DOHH2 (cell line): ENCODE measurements at regions not wholly inside any gene's neighbourhood (a gene's known extent, or its start where the extent isn't known, plus 50 kb on each side); places are given as distances from the start of the nearest gene placed in this dataset.

Experiments used
- H3F3A ChIP-seq: fragments of 200-600 bp; sonication (generic), shearing (Covaris generic); 2 replicates; pipeline ENCODE4 v1.6.0; 2016; ENCODE audit warnings: antibody characterized with exemption, mild to moderate bottlenecking; ENCODE audit not compliant: control insufficient read depth, insufficient read depth
- H3K27ac ChIP-seq: fragments of 200-600 bp; sonication (generic); 2 replicates; pipeline ENCODE4 v1.5.1; 2014; ENCODE audit warnings: low read depth, mild to moderate bottlenecking, low read length, moderate library complexity
- H3K27me3 ChIP-seq: fragments of 200-600 bp; sonication (generic); 2 replicates; pipeline ENCODE4 v1.6.1; 2014; ENCODE audit warnings: mild to moderate bottlenecking, low read length, mixed read lengths; ENCODE audit not compliant: control insufficient read depth
- H3K36me3 ChIP-seq: fragments of 200-600 bp; sonication (generic); 2 replicates; pipeline ENCODE4 v1.6.1; 2014; ENCODE audit warnings: mild to moderate bottlenecking, low read length, moderate library complexity, mixed read lengths; ENCODE audit not compliant: control insufficient read depth
- H3K4me1 ChIP-seq: fragments of 200-600 bp; sonication (generic); 2 replicates; pipeline ENCODE4 v1.6.1; 2014; ENCODE audit warnings: mild to moderate bottlenecking, low read length, mixed read lengths; ENCODE audit not compliant: control insufficient read depth
- H3K4me2 ChIP-seq: fragments of 200-600 bp; sonication (generic); 2 replicates; pipeline ENCODE4 v1.6.0; 2014; ENCODE audit warnings: mild to moderate bottlenecking, low read length, moderate library complexity
- H3K4me3 ChIP-seq: fragments of 200-600 bp; sonication (generic); 2 replicates; pipeline ENCODE4 v1.5.1; 2014; ENCODE audit warnings: mild to moderate bottlenecking, low read length, mixed read lengths
- H3K79me2 ChIP-seq: fragments of 200-600 bp; sonication (generic); 2 replicates; pipeline ENCODE4 v1.6.1; 2014; ENCODE audit warnings: mild to moderate bottlenecking, low read length, mixed read lengths; ENCODE audit not compliant: control insufficient read depth
- H3K9me2 ChIP-seq: fragments of 200-600 bp; sonication (generic); replicated peaks from 2 replicates; pipeline ENCODE4 v1.6.1; 2014; ENCODE audit warnings: mild to moderate bottlenecking, low read length, mixed read lengths; ENCODE audit not compliant: control insufficient read depth
- H3K9me3 ChIP-seq: fragments of 200-600 bp; sonication (generic); 2 replicates; pipeline ENCODE4 v1.6.1; 2014; ENCODE audit warnings: antibody characterized with exemption, low read length, mixed read lengths; ENCODE audit not compliant: control insufficient read depth, insufficient read depth
- H4K20me1 ChIP-seq: fragments of 200-600 bp; sonication (generic); 2 replicates; pipeline ENCODE4 v1.6.0; 2014; ENCODE audit warnings: low read depth, mild to moderate bottlenecking, antibody characterized with exemption, low read length, moderate library complexity; ENCODE audit not compliant: control insufficient read depth, insufficient read depth
- EZH2phosphoT487 ChIP-seq: fragments of 200-600 bp; sonication (generic); IDR thresholded peaks from 2 replicates; pipeline ENCODE4 v1.6.1; 2017; ENCODE audit warnings: borderline replicate concordance, mild to moderate bottlenecking, antibody characterized with exemption, low read length, moderate library complexity, mixed read lengths
- TF ChIP-seq, protein P1 (sequence below): fragments of 200-600 bp; sonication (generic); IDR thresholded peaks from one replicate; pipeline ENCODE4 v1.5.1; 2014; ENCODE audit warnings: antibody characterized with exemption, mild to moderate bottlenecking, low read depth, low read length; ENCODE audit not compliant: poor library complexity, severe bottlenecking

DNA sequence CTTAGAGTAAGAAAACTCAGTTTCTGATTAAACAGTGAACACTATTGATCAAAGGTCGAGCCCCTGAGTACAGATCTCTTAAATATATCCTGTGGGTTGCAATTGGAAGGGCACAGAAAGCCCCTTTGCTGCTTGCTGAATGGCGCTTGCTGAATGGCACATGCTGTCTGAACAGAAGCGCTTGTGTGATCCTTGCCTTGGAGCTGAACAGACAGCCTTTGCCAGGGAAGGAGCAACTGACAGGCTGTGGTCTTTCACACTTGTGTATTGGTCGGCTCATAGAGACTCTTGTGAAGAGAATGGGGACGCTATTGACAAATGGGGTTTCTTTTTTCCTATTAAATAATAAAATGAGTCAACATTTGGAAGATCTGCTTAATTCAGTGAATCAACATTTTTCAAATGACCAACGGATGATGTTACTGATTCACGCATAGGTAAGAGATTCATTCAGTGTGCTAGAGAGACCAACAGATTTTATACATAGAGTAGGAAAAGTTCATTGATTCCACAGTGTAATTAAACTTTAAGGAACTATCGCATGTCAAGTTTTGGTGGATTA, 99.4 kb upstream of the TNS3 start:
- Histone ChIP-seq H3K4me1 (peaks cover 58% of the 10 kb centered on the region), H3K4me3 (no peak overlapping the region), H3K79me2 (no peaks in the 10 kb centered on the region), H3K4me2 (0 out of 2 replicates have a peak overlapping the region, but pooled peaks have one; percentile 2), H3K9me2 (no peaks in the 10 kb centered on the region), H3K27me3 (no peaks in the 10 kb centered on the region), H3K27ac (no peak overlapping the region), H3K9me3 (peaks cover 18% of the 10 kb centered on the region), H4K20me1 (no peaks in the 10 kb centered on the region), H3F3A (no peaks in the 10 kb centered on the region), H3K36me3 (peaks cover 3% of the 10 kb centered on the region; the same call in 1 of the 2 replicates)
- TF ChIP-seq, protein P1, sequence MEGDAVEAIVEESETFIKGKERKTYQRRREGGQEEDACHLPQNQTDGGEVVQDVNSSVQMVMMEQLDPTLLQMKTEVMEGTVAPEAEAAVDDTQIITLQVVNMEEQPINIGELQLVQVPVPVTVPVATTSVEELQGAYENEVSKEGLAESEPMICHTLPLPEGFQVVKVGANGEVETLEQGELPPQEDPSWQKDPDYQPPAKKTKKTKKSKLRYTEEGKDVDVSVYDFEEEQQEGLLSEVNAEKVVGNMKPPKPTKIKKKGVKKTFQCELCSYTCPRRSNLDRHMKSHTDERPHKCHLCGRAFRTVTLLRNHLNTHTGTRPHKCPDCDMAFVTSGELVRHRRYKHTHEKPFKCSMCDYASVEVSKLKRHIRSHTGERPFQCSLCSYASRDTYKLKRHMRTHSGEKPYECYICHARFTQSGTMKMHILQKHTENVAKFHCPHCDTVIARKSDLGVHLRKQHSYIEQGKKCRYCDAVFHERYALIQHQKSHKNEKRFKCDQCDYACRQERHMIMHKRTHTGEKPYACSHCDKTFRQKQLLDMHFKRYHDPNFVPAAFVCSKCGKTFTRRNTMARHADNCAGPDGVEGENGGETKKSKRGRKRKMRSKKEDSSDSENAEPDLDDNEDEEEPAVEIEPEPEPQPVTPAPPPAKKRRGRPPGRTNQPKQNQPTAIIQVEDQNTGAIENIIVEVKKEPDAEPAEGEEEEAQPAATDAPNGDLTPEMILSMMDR: no peak
- no peak for TF ChIP-seq EZH2phosphoT487

DNA sequence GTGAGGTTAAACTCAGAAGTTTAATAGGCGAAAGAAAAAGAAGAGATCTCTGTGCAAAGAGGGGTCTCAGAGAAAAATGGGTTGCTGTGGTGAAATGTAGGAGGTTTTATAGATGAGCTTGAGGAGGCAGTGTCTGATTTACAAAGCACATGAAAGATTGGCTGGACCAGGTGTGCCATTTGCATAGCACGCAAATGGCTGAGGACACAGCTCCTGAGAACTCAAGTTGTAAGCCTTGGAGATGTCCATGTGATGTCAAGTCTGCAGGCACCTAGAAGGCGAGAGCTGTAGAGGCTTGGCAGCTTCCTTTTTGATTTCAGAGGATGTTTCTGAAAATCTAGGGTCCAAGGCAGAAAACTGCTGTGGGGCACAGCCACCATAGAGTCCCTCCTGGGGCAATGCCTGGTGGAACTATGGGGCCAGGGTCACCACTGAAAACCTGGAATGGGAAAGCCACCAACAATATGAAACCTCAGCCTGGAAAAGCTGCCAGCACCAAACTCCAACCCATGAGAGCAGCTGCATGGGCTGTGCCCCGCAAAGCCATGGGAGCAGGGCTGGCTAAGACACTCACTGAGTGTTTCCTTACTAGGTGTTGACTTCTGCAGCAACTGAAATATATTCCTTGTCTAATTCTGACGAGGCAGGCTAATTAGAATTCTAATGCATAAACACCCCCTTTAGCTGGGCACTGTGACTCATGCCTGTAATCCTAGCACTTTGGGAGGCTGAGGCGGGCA, 96.9 kb upstream of the TNS3 start:
- no peaks in the 10 kb centered on the region for H3K9me2 ChIP-seq
- no peaks in the 10 kb centered on the region for H3K79me2 ChIP-seq
- peak overlapping the region; percentile 48 for H3K4me2 ChIP-seq
- H3K36me3 ChIP-seq: peaks cover 3% of the 10 kb centered on the region; the same call in 1 of the 2 replicates
- no peaks in the 10 kb centered on the region for H4K20me1 ChIP-seq
- H3K4me1 ChIP-seq: peaks cover 55% of the 10 kb centered on the region
- TF ChIP-seq, protein P1: no peak
- TF ChIP-seq EZH2phosphoT487: no peak
- no peaks in the 10 kb centered on the region for H3K27me3 ChIP-seq
- peaks cover 5% of the 10 kb centered on the region; the same call in 1 of the 2 replicates for H3F3A ChIP-seq
- H3K9me3 ChIP-seq: peaks cover 19% of the 10 kb centered on the region
- H3K27ac ChIP-seq: peak overlapping the region; percentile 7
- peak overlapping the region; percentile 20 for H3K4me3 ChIP-seq

DNA sequence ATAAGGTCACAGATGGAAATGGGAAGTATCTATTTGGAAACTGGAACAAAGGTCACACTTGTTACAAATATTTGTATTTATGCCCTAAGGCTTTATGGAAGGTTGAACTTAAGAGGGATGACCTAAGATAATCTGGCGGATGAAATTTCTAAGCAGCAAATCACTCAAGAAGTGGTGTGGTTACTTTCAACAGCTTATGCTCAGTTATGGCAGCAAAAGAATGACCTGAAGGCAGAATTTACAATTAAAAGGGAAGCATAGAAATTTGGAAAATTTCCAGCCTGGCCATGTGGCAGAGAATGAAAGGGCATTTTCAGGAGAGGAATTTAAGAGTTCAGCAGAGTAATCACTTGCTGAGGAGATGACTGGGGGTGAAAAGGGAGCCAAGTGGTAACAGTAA, 95.8 kb upstream of the TNS3 start:
- Histone ChIP-seq H3K4me2 (no peak overlapping the region), H3K4me3 (no peak overlapping the region), H3K36me3 (peaks cover 6% of the 10 kb centered on the region; the same call in 1 of the 2 replicates), H3K27me3 (no peaks in the 10 kb centered on the region), H3F3A (peaks cover 11% of the 10 kb centered on the region), H3K9me3 (peaks cover 19% of the 10 kb centered on the region), H3K4me1 (peaks cover 66% of the 10 kb centered on the region), H3K27ac (no peak overlapping the region), H3K79me2 (no peaks in the 10 kb centered on the region), H4K20me1 (no peaks in the 10 kb centered on the region), H3K9me2 (no peaks in the 10 kb centered on the region)
- TF ChIP-seq, protein P1: no peak
- TF ChIP-seq EZH2phosphoT487: no peak
